H1 (cell line): ENCODE measurements at regions not wholly inside any gene's neighbourhood (a gene's known extent, or its start where the extent isn't known, plus 50 kb on each side); places are given as distances from the start of the nearest gene placed in this dataset.

Experiments used
- CTCF ChIA-PET: fragments of 300-600 bp; sonication (Branson Sonifier 250); formaldehyde crosslinking; loops from one replicate; lab custom pipeline; 2021; ENCODE audit not compliant: partially characterized antibody; lab: Charles Lee
- POLR2A ChIA-PET: fragments of 300-600 bp; sonication (Branson Sonifier 250); formaldehyde crosslinking; loops from one replicate; lab custom pipeline; 2021; ENCODE audit warnings: inconsistent platforms; ENCODE audit not compliant: partially characterized antibody; lab: Charles Lee
- DNase-seq, 2 experiments: peaks; one replicate each; pipeline versions ENCODE4 v3.0.0 to v3.0.0-alpha.2; 2010 to 2022; ENCODE audit warnings: low spot score in 2 of 2, low read depth in 1 of 2, mixed read lengths in 1 of 2
- FAIRE-seq: peaks from 2 replicates; lab custom pipeline; 2011; peaks lifted over from hg19 to GRCh38; lab: Jason Lieb, UNC
- H2AFZ ChIP-seq: 2 replicates; pipeline ENCODE4 v1.8.1; 2012; ENCODE audit warnings: low read length, inconsistent platforms
- H2AK5ac ChIP-seq: 2 replicates; pipeline ENCODE4 v1.6.1; 2013; ENCODE audit warnings: low read depth, low read length
- H2BK120ac ChIP-seq: replicated peaks from 2 replicates; pipeline ENCODE3; 2013; ENCODE audit warnings: low read depth, low read length, inconsistent platforms
- H2BK12ac ChIP-seq: 2 replicates; pipeline ENCODE4 v1.6.1; 2013; ENCODE audit warnings: low read depth, low read length
- H2BK15ac ChIP-seq: 2 replicates; pipeline ENCODE4 v1.6.1; 2013; ENCODE audit warnings: low read length
- H2BK20ac ChIP-seq: 2 replicates; pipeline ENCODE4 v1.6.1; 2013; ENCODE audit warnings: low read length
- H2BK5ac ChIP-seq: 2 replicates; pipeline ENCODE4 v1.6.1; 2013; ENCODE audit warnings: low read depth, low read length
- H3K14ac ChIP-seq: 2 replicates; pipeline ENCODE4 v1.6.1; 2013; ENCODE audit warnings: inconsistent platforms; ENCODE audit not compliant: insufficient read length
- H3K18ac ChIP-seq: 2 replicates; pipeline ENCODE4 v1.6.1; 2013; ENCODE audit warnings: low read length; ENCODE audit errors: extremely low read depth
- H3K23ac ChIP-seq: 2 replicates; pipeline ENCODE4 v1.6.1; 2013; ENCODE audit warnings: inconsistent platforms; ENCODE audit not compliant: insufficient read length
- H3K23me2 ChIP-seq: 2 replicates; pipeline ENCODE4 v1.6.1; 2013; ENCODE audit warnings: low read depth, low read length
- H3K27ac ChIP-seq: 2 replicates; pipeline ENCODE4 v1.6.1; 2011; ENCODE audit warnings: low read depth, low read length, inconsistent platforms
- H3K27me3 ChIP-seq, 4 experiments: replicated peaks in 1 of 4; 1 replicate in 1 of 4; 2 replicates in 3 of 4; pipeline versions ENCODE4 v1.6.1 to v1.8.1; 2011 to 2013; ENCODE audit warnings: low read length in 3 of 4, mild to moderate bottlenecking in 3 of 4, inconsistent platforms in 2 of 4, mixed read lengths in 2 of 4, moderate library complexity in 1 of 4; ENCODE audit not compliant: control insufficient read depth in 3 of 4, insufficient read depth in 3 of 4; ENCODE audit errors: extremely low read depth in 1 of 4
- H3K36me3 ChIP-seq, 4 experiments: 2 replicates each; pipeline versions ENCODE4 v1.6.1 to v1.8.1; 2011 to 2013; ENCODE audit warnings: mild to moderate bottlenecking in 4 of 4, low read length in 3 of 4, moderate library complexity in 2 of 4, control low read depth in 1 of 4, inconsistent platforms in 1 of 4; ENCODE audit not compliant: insufficient read depth in 4 of 4, control insufficient read depth in 2 of 4
- H3K4ac ChIP-seq: replicated peaks from 2 replicates; pipeline ENCODE3; 2013; ENCODE audit warnings: low read length, low read depth, mixed read lengths, inconsistent platforms; ENCODE audit not compliant: insufficient read length
- H3K4me1 ChIP-seq, 4 experiments: replicated peaks in 1 of 4; 1 replicate in 1 of 4; 2 replicates in 3 of 4; pipeline versions ENCODE4 v1.6.1 to v1.8.1; 2011 to 2013; ENCODE audit warnings: low read length in 3 of 4, inconsistent platforms in 2 of 4, mixed read lengths in 1 of 4; ENCODE audit not compliant: insufficient read depth in 4 of 4, control insufficient read depth in 3 of 4
- H3K4me2 ChIP-seq, 2 experiments: 2 replicates each; pipeline versions ENCODE4 v1.6.1 to v1.8.1; 2011 to 2013; ENCODE audit warnings: low read depth in 2 of 2, low read length in 2 of 2, control low read depth in 1 of 2, inconsistent platforms in 1 of 2, mild to moderate bottlenecking in 1 of 2; ENCODE audit not compliant: insufficient read depth in 1 of 2
- H3K4me3 ChIP-seq, 4 experiments: fragments of 200-600, 300-600 bp in 1 of 4; sonication (generic), shearing (Covaris generic), sonication (Bioruptor Twin) in 1 of 4; 2 replicates each; pipeline versions ENCODE4 v1.5.1 to v1.8.1; 2011 to 2016; ENCODE audit warnings: low read length in 4 of 4, low read depth in 3 of 4, control low read depth in 2 of 4, inconsistent platforms in 2 of 4, mild to moderate bottlenecking in 2 of 4, mixed read lengths in 1 of 4, moderate library complexity in 1 of 4; ENCODE audit not compliant: insufficient read depth in 2 of 4; ENCODE audit errors: extremely low read depth in 1 of 4
- H3K56ac ChIP-seq: replicated peaks from 2 replicates; pipeline ENCODE3; 2013; ENCODE audit warnings: low read depth, mild to moderate bottlenecking, mixed read lengths, low read length, inconsistent platforms; ENCODE audit not compliant: insufficient read length
- H3K79me1 ChIP-seq: 2 replicates; pipeline ENCODE4 v1.6.1; 2013; ENCODE audit warnings: low read depth, low read length, control low read depth
- H3K79me2 ChIP-seq, 2 experiments: 2 replicates each; pipeline versions ENCODE4 v1.6.1 to v1.8.1; 2012 to 2013; ENCODE audit warnings: low read length in 2 of 2, mild to moderate bottlenecking in 2 of 2, inconsistent platforms in 1 of 2; ENCODE audit not compliant: insufficient read depth in 2 of 2, control insufficient read depth in 1 of 2
- H3K9ac ChIP-seq, 4 experiments: replicated peaks in 1 of 4; 1 replicate in 1 of 4; 2 replicates in 3 of 4; pipeline versions ENCODE4 v1.6.1 to v1.8.1; 2011 to 2013; ENCODE audit warnings: low read depth in 3 of 4, low read length in 3 of 4, control low read depth in 2 of 4, mild to moderate bottlenecking in 2 of 4, moderate library complexity in 2 of 4, inconsistent platforms in 1 of 4; ENCODE audit errors: extremely low read depth in 1 of 4
- H3K9me3 ChIP-seq, 2 experiments: 2 replicates each; pipeline versions ENCODE4 v1.6.1 to v1.8.1; 2012 to 2013; ENCODE audit warnings: mild to moderate bottlenecking in 2 of 2, moderate library complexity in 2 of 2, control low read depth in 1 of 2, inconsistent platforms in 1 of 2, low read depth in 1 of 2, low read length in 1 of 2, mixed read lengths in 1 of 2; ENCODE audit not compliant: insufficient read depth in 2 of 2
- H4K20me1 ChIP-seq, 2 experiments: replicated peaks in 1 of 2; 2 replicates each; pipeline versions ENCODE3 to v1.8.1; 2011 to 2013; ENCODE audit warnings: inconsistent platforms in 2 of 2, low read length in 2 of 2, mild to moderate bottlenecking in 1 of 2; ENCODE audit not compliant: insufficient read depth in 2 of 2, control insufficient read depth in 1 of 2
- H4K5ac ChIP-seq: 2 replicates; pipeline ENCODE4 v1.6.1; 2013; ENCODE audit warnings: low read length, low read depth, mixed read lengths, inconsistent platforms; ENCODE audit not compliant: insufficient read length
- H4K8ac ChIP-seq: 2 replicates; pipeline ENCODE4 v1.8.0; 2013; ENCODE audit warnings: mild to moderate bottlenecking, moderate library complexity, low read length, inconsistent platforms; ENCODE audit not compliant: insufficient read depth; ENCODE audit errors: extremely low read depth
- H4K91ac ChIP-seq: replicated peaks from 2 replicates; pipeline ENCODE3; 2013; ENCODE audit warnings: low read length, mixed read lengths, inconsistent platforms; ENCODE audit not compliant: insufficient read length
- SIRT6 ChIP-seq: IDR thresholded peaks from one replicate; pipeline ENCODE4 v1.7.1; 2012; ENCODE audit warnings: low read length, inconsistent platforms
- WGBS, 2 experiments: shearing (Covaris generic) in 1 of 2; methylation state at CpG; one replicate each; pipeline versions ENCODE4 v1.1.6 to v1.1.7; 2013 to 2015; ENCODE audit warnings: low lambda C conversion rate in 2 of 2, mixed read lengths in 2 of 2, inconsistent platforms in 1 of 2, low coverage in 1 of 2, missing lambda C conversion rate in 1 of 2; ENCODE audit not compliant: insufficient replicate concordance in 2 of 2, insufficient coverage in 1 of 2, insufficient read length in 1 of 2; ENCODE audit errors: extremely low coverage in 1 of 2, missing lambda C conversion rate in 1 of 2; 5-methylcytosine and 5-hydroxymethylcytosine counted together

GRCh38 chr13:90680826-90681225 is 666.7 kb upstream of the MIR17HG start:
- no peak for FAIRE-seq
- no peak for TF ChIP-seq SIRT6

More at GRCh38 chr13:90680826-90681225, 666.7 kb upstream of the MIR17HG start:
- H3K14ac ChIP-seq = no peak overlapping the region
- H3K4me2 ChIP-seq = no peak overlapping the region
- H3K23ac ChIP-seq = no peak overlapping the region
- no peaks in the 10 kb centered on the region for H3K79me1 ChIP-seq
- no peak overlapping the region for H4K8ac ChIP-seq
- no peak overlapping the region for H3K27ac ChIP-seq
- no peaks in the 10 kb centered on the region for H3K27me3 ChIP-seq
- no peak overlapping the region for H2BK120ac ChIP-seq
- H4K5ac ChIP-seq = no peak overlapping the region
- H3K4me1 ChIP-seq = no peaks in the 10 kb centered on the region
- ChIA-PET POLR2A (no interaction called here), CTCF (no interaction called here)
- WGBS, 2 experiments = 96% methylated on average over 3 of the region's 3 CpGs; no CpG with 5 or more reads in 1 of the 2 experiments
- no peak overlapping the region for H3K4me3 ChIP-seq
- no peak overlapping the region for H3K9ac ChIP-seq
- no peak overlapping the region for H2BK15ac ChIP-seq
- no peak overlapping the region for H2BK12ac ChIP-seq
- H3K4ac ChIP-seq = no peak overlapping the region
- H3K36me3 ChIP-seq = no peaks in the 10 kb centered on the region
- no peak overlapping the region for H2BK5ac ChIP-seq
- no peaks in the 10 kb centered on the region for H4K20me1 ChIP-seq
- DNase-seq = no peak
- no peak overlapping the region for H2AK5ac ChIP-seq
- no peak overlapping the region for H2BK20ac ChIP-seq
- no peaks in the 10 kb centered on the region for H3K79me2 ChIP-seq
- no peaks in the 10 kb centered on the region for H3K9me3 ChIP-seq
- H4K91ac ChIP-seq = no peak overlapping the region
- no peak overlapping the region for H3K18ac ChIP-seq
- no peaks in the 10 kb centered on the region for H3K23me2 ChIP-seq
- no peak overlapping the region for H2AFZ ChIP-seq
- H3K56ac ChIP-seq = no peak overlapping the region
